Uterus (tissue), 2 donors: ENCODE measurements at regions not wholly inside any gene's neighbourhood (a gene's known extent, or its start where the extent isn't known, plus 50 kb on each side); places are given as distances from the start of the nearest gene placed in this dataset.

Experiments
- CTCF ChIP-seq, 4 experiments: fragments of 200-600 bp in 2 of 4; fragments of 450-650 bp in 2 of 4; sonication (generic) in 2 of 4; IDR thresholded peaks; one replicate each; pipeline ENCODE4 v1.5.1; 2016 to 2019; ENCODE audit warnings: antibody characterized with exemption in 4 of 4, mild to moderate bottlenecking in 2 of 4, moderate library complexity in 1 of 4
- POLR2A ChIP-seq, 2 donors: fragments of 450-650 bp; IDR thresholded peaks; one replicate each; pipeline ENCODE4 v1.6.1; 2016; ENCODE audit warnings: antibody characterized with exemption in 2 of 2, mild to moderate bottlenecking in 1 of 2, moderate library complexity in 1 of 2

GRCh38 chr6:98525860-98526259 lies 308.5 kb upstream of the POU3F2 start:
- no peak for TF ChIP-seq POLR2A (IDR thresholded peaks at IDR 0.05)
- no peak for TF ChIP-seq CTCF (IDR thresholded peaks at IDR 0.05)
